ENCODE measurements at regions not wholly inside any gene's neighbourhood (a gene's known extent, or its start where the extent isn't known, plus 50 kb on each side); places are given as distances from the start of the nearest gene placed in this dataset.

DNA sequence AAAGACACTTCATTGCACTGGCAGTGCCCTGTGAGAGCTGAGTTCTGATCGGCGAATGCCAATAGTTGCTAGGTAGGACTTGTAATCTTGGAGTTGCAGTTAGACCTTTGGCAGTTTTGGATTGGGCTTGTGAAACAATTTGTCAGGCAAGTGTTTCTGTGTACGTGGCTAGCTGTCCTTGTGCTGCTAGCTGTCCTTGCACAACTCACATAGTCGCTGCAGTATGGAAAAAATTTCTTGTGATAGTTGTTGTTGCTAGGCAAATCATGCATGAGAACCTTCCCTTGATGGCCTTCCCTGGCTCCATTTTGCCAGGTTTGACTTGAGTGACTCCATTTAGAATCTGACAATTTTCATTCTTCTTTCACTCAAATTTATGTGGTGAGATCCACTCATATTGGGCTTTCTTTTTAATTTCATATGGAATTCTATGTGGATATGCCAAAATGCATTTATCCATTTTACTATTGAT, 140.7 kb downstream of the APIP start:
- Histone ChIP-seq H4K20me1 (ENCODE audit: insufficient read depth, low read length) (no peaks in the 10 kb centered on the region), H3K9me1 (ENCODE audit: insufficient read depth, low read length) (no peaks in the 10 kb centered on the region), H2AFZ (replicated peaks; ENCODE audit: low read length, poor library complexity) (no peak overlapping the region), H3K79me1 (ENCODE audit: low read depth in 1 of 2, low read length in 2 of 2) (no peaks in the 10 kb centered on the region), H3K27me3 (ENCODE audit: control insufficient read depth, insufficient read depth, low read length) (peaks cover 4% of the 10 kb centered on the region), H4K5ac (ENCODE audit: low read depth, low read length) (no peak overlapping the region), H3K4ac (ENCODE audit: low read depth, low read length) (no peak overlapping the region), H2BK20ac (ENCODE audit: low read depth, low read length) (no peak overlapping the region), H3K4me2 (ENCODE audit: low read depth, low read length) (no peak overlapping the region), H3K4me3 (ENCODE audit: insufficient read depth, low read depth, low read length) (no peak overlapping the region), H4K8ac (ENCODE audit: low read depth in 2 of 2, low read length in 2 of 2) (no peak overlapping the region), H3K56ac (ENCODE audit: extremely low read depth, insufficient read depth, low read length) (no peak overlapping the region), H4K91ac (ENCODE audit: insufficient read depth, low read depth, low read length) (no peak overlapping the region), H2BK15ac (ENCODE audit: low read depth, low read length) (no peak overlapping the region), H3K9ac (ENCODE audit: low read depth, low read length) (no peak overlapping the region), H3K14ac (replicated peaks; ENCODE audit: low read depth, low read length) (no peak overlapping the region), H3K27ac (ENCODE audit: insufficient read depth, low read length) (no peak overlapping the region), H2BK5ac (ENCODE audit: low read depth, low read length, poor library complexity, severe bottlenecking) (no peak overlapping the region), H2AK9ac (replicated peaks; ENCODE audit: low read depth, low read length, poor library complexity) (no peak overlapping the region), H2AK5ac (ENCODE audit: low read depth, low read length) (no peak overlapping the region), H3K4me1 (ENCODE audit: control insufficient read depth, insufficient read depth, low read length) (no peaks in the 10 kb centered on the region), H2BK120ac (ENCODE audit: low read depth, low read length) (no peak overlapping the region), H3K9me3 (ENCODE audit: control insufficient read depth, insufficient read depth, low read length) (no peaks in the 10 kb centered on the region), H3K23ac (ENCODE audit: low read depth, low read length) (no peak overlapping the region), H3K36me3 (ENCODE audit: control insufficient read depth, insufficient read depth, low read length) (no peaks in the 10 kb centered on the region), H3K18ac (ENCODE audit: low read depth, low read length) (no peak overlapping the region)
- in situ Hi-C loops (cut with MboI; ENCODE audit: low sequenced_read_pairs): no loop called here
- DNase-seq (no peak), ATAC-seq (ENCODE audit: low read depth) (no peak)
- WGBS, 2 experiments (ENCODE audit: extremely low coverage in 2 of 2, insufficient read length in 1 of 2): 100% methylated on average over 2 of the region's 4 CpGs; no CpG with 5 or more reads in 1 of the 2 experiments
- dilution Hi-C loops (cut with HindIII; ENCODE audit: low sequenced_read_pairs, unreplicated experiment): no loop called here
- intact Hi-C loops (cut with micrococcal nuclease): no loop called here
- ChIA-PET POLR2A (ENCODE audit: unreplicated experiment) (no interaction called here), CTCF (no interaction called here)
- TF ChIP-seq CEBPB (IDR thresholded peaks at IDR 0.05; ENCODE audit: low read depth, low read length) (no peak), MAZ (IDR thresholded peaks at IDR 0.05; ENCODE audit: borderline replicate concordance, low read depth, low read length) (no peak), NFE2L2 (IDR thresholded peaks at IDR 0.05; ENCODE audit: low read depth, low read length) (no peak), RCOR1 (IDR thresholded peaks at IDR 0.05; ENCODE audit: insufficient replicate concordance, low read length) (no peak), SMC3 (IDR thresholded peaks at IDR 0.05; ENCODE audit: low read depth, low read length) (no peak), FOS (IDR thresholded peaks at IDR 0.05; ENCODE audit: low read depth, low read length) (no peak), RFX5 (IDR thresholded peaks at IDR 0.05; ENCODE audit: low read depth, low read length) (no peak), POLR2A (IDR thresholded peaks at IDR 0.05; ENCODE audit: low read depth, low read length) (no peak), MAFK (IDR thresholded peaks at IDR 0.05; ENCODE audit: low read depth, low read length) (no peak)
- TF ChIP-seq, protein P1, sequence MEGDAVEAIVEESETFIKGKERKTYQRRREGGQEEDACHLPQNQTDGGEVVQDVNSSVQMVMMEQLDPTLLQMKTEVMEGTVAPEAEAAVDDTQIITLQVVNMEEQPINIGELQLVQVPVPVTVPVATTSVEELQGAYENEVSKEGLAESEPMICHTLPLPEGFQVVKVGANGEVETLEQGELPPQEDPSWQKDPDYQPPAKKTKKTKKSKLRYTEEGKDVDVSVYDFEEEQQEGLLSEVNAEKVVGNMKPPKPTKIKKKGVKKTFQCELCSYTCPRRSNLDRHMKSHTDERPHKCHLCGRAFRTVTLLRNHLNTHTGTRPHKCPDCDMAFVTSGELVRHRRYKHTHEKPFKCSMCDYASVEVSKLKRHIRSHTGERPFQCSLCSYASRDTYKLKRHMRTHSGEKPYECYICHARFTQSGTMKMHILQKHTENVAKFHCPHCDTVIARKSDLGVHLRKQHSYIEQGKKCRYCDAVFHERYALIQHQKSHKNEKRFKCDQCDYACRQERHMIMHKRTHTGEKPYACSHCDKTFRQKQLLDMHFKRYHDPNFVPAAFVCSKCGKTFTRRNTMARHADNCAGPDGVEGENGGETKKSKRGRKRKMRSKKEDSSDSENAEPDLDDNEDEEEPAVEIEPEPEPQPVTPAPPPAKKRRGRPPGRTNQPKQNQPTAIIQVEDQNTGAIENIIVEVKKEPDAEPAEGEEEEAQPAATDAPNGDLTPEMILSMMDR (conservative IDR thresholded peaks at IDR 0.05; ENCODE audit: low read depth, low read length): no peak
- no TSS peak for BruUV-seq (replicated peaks)
